Right lobe of liver (tissue), 4 donors: ENCODE measurements at regions not wholly inside any gene's neighbourhood (a gene's known extent, or its start where the extent isn't known, plus 50 kb on each side); places are given as distances from the start of the nearest gene placed in this dataset.

Source experiments
- CTCF ChIP-seq, 4 donors: fragments of 200-600 bp in 3 of 4; fragments of 450-650 bp in 1 of 4; IDR thresholded peaks; one replicate each; pipeline versions ENCODE4 v1.5.1 to v1.8.0; 2016 to 2022; ENCODE audit warnings: antibody characterized with exemption in 4 of 4, mild to moderate bottlenecking in 2 of 4
- POLR2A ChIP-seq: fragments of 450-650 bp; IDR thresholded peaks from one replicate; pipeline ENCODE4 v1.6.1; 2017; ENCODE audit warnings: antibody characterized with exemption, mild to moderate bottlenecking
- donor health status: DM: no; HTN: no; CAD: no.
- donor health status: DM: no; HTN: no; CAD: no.
- donor health status: DM: no; HTN: yes; CAD: no.

- TF ChIP-seq CTCF (IDR thresholded peaks at IDR 0.05) (no peak), POLR2A (no peak)
These were observed 243.8 kb upstream of the RFX3 start for GRCh38 chr9:3769646-3770045.
